ENCODE measurements at regions not wholly inside any gene's neighbourhood (a gene's known extent, or its start where the extent isn't known, plus 50 kb on each side); places are given as distances from the start of the nearest gene placed in this dataset.
"Not testable (repeated sequence)": the region's sequence is repeated elsewhere in the genome, so short reads cannot be mapped to it uniquely, and the experiment has no call there.

DNA sequence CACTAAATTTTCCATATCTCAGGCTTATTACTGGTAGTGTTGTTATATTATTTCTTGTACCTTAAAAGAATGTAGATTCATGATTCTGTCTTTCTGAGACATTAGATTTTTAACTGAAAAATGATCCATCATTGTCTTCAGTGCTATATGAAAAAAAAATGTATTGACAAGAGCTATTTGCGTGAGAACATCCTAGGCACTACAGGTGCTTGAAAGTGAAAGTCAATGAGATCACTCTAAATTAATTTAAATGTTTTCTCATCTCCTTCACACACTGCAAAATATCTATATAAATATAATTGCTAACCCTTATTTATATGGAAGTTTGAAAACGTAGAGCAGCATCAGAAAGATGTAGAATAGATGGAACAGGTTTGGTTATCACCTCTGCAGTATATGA lies 684.6 kb downstream of the TRIB2 start:
- no peak overlapping the region for H3K4me3 ChIP-seq (ENCODE audit: control insufficient read depth, low read depth, low read length)
- TF ChIP-seq CTCF (conservative IDR thresholded peaks at IDR 0.05; ENCODE audit: control insufficient read depth, insufficient read depth, low read depth, low read length): no peak
- DNase-seq (ENCODE audit: low read depth): no peak

DNA sequence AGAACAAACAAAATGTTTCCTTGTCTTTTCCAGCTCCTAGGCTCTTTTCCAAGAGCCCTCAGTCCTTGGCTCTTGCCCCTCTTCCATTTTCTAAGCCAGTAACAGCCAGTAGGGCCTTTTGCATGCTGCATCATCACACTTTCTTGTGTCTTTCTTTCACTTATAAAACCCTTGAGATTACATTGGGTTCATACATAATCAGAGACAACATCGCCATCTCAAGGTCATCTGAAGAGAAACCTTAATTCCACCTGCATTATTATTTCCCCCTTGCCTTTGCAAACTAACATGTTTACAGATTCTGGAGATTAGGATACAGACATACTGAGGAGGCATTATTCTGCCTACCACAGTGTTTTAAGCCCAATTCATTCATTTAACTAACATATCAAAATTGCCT lies 697.3 kb downstream of the TRIB2 start:
- H3K4me3 ChIP-seq (ENCODE audit: control insufficient read depth, low read depth, low read length): no peak overlapping the region
- no peak for TF ChIP-seq CTCF (conservative IDR thresholded peaks at IDR 0.05; ENCODE audit: control insufficient read depth, insufficient read depth, low read depth, low read length)
- DNase-seq (ENCODE audit: low read depth): no peak

DNA sequence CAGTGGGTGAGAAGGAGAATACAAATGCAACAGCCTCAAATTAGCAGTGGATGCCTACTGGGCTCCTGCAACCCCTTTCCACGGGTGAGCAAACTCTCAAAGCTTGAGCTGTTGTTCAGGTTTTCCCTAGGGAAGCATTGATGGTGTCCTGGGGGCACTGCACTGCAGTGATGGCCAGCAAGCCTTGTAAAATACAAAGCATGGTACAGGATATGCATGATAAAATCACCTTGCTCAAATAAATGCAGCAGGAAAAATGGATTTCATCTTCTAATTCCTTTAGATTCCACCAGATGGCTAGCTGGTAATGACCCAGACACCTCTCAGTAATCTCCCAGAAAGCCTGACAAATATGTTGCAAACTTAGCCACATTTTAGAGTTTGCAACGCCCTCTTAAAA lies 698.2 kb downstream of the TRIB2 start:
- TF ChIP-seq CTCF (conservative IDR thresholded peaks at IDR 0.05; ENCODE audit: control insufficient read depth, insufficient read depth, low read depth, low read length): no peak
- H3K4me3 ChIP-seq (ENCODE audit: control insufficient read depth, low read depth, low read length): no peak overlapping the region
- no peak for DNase-seq (ENCODE audit: low read depth)

GRCh38 chr2:13433954-13434353 lies 717.2 kb downstream of the TRIB2 start:
- H3K4me3 ChIP-seq (ENCODE audit: control insufficient read depth, low read depth, low read length): no peak overlapping the region
- TF ChIP-seq CTCF (conservative IDR thresholded peaks at IDR 0.05; ENCODE audit: control insufficient read depth, insufficient read depth, low read depth, low read length): no peak
- DNase-seq (ENCODE audit: low read depth): no peak

- not testable (repeated sequence) for H3K4me3 ChIP-seq (ENCODE audit: control insufficient read depth, low read depth, low read length); DNase-seq (ENCODE audit: low read depth)
Measured at GRCh38 chr2:13443554-13444261, 727.0 kb downstream of the TRIB2 start.

GRCh38 chr2:13462464-13462863 lies 745.7 kb downstream of the TRIB2 start:
- DNase-seq (ENCODE audit: low read depth): no peak
- no peak for TF ChIP-seq CTCF (conservative IDR thresholded peaks at IDR 0.05; ENCODE audit: control insufficient read depth, insufficient read depth, low read depth, low read length)

GRCh38 chr2:13466076-13466475 lies 749.3 kb downstream of the TRIB2 start:
- no peak for TF ChIP-seq CTCF (conservative IDR thresholded peaks at IDR 0.05; ENCODE audit: control insufficient read depth, insufficient read depth, low read depth, low read length)
- DNase-seq (ENCODE audit: low read depth): no peak
- H3K4me3 ChIP-seq (ENCODE audit: control insufficient read depth, low read depth, low read length): no peak overlapping the region

More at GRCh38 chr2:13462464-13462863, 745.7 kb downstream of the TRIB2 start:
- H3K4me3 ChIP-seq (ENCODE audit: control insufficient read depth, low read depth, low read length): no peak overlapping the region

Data from fibroblast of mammary gland (primary cell).